ENCODE measurements at regions not wholly inside any gene's neighbourhood (a gene's known extent, or its start where the extent isn't known, plus 50 kb on each side); places are given as distances from the start of the nearest gene placed in this dataset.

DNA sequence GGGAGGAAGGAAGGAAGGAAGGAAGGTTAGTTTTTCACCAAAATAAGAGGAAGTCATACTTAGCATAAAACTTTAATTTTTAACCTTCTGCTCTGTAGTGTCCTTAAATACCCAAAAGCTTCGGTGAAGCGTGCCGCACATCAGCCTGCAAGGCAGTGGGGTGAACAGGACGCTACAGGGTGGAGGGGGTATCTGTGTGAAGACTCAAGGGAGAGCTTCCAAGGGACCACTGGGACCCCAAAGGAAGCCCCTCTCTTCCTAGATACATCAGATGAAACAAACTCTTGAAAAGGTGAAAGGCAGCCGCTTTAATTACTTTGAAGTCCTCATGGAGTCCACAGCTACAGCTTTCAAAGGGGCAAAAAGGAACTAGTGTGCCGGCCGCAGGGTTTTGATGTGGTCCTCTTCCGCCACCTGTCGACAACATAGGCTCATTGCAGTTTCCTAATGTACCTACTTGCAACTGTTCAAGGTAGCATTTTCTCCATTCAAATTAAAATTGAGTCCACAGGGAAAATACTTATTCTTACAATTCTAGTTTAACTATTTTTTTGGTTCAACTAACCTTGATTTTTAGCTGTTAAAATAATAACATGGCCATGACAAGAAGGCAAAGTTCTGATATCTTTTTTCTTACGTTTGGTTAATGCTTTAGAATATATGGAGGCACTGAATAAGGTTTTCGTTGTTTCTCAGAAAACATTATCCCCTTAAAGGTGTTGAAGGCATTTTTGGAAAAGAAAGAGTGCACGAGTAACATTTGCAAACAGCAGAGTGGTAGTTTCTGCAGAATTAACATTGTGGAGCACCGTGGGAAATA is 135.0 kb upstream of the RIPOR2 start:
- 37 to 43% (median 37%) methylated on average over 13 of the region's 13 CpGs for WGBS, 3 donors
- Histone ChIP-seq H3K36me3 (ENCODE audit: insufficient read depth in 1 of 2, low read depth in 1 of 2) (no peaks in the 10 kb centered on the region), H3K4me3 (no peak overlapping the region), H3K9me3 (no peaks in the 10 kb centered on the region), H3K27ac (no peak overlapping the region), H3K27me3 (ENCODE audit: insufficient read depth in 3 of 3, low read length in 2 of 3) (peaks cover 0 to 2% (median 0%) of the 10 kb centered on the region in 3 donors), H3K4me1 (no peaks in the 10 kb centered on the region)
- DNase-seq (peak; percentile 61 to 73), ATAC-seq (peak; percentile 82 to 87 (median 84))
- intact Hi-C loops (cut with DNase I) = loop anchor here (2.0 to 5.0 kb wide), 2 partner anchors 213 to 214 kb away; no protein-coding TSS in a partner anchor
- TF ChIP-seq, protein P1, sequence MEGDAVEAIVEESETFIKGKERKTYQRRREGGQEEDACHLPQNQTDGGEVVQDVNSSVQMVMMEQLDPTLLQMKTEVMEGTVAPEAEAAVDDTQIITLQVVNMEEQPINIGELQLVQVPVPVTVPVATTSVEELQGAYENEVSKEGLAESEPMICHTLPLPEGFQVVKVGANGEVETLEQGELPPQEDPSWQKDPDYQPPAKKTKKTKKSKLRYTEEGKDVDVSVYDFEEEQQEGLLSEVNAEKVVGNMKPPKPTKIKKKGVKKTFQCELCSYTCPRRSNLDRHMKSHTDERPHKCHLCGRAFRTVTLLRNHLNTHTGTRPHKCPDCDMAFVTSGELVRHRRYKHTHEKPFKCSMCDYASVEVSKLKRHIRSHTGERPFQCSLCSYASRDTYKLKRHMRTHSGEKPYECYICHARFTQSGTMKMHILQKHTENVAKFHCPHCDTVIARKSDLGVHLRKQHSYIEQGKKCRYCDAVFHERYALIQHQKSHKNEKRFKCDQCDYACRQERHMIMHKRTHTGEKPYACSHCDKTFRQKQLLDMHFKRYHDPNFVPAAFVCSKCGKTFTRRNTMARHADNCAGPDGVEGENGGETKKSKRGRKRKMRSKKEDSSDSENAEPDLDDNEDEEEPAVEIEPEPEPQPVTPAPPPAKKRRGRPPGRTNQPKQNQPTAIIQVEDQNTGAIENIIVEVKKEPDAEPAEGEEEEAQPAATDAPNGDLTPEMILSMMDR (IDR thresholded peaks at IDR 0.05) = peak; percentile 90

DNA sequence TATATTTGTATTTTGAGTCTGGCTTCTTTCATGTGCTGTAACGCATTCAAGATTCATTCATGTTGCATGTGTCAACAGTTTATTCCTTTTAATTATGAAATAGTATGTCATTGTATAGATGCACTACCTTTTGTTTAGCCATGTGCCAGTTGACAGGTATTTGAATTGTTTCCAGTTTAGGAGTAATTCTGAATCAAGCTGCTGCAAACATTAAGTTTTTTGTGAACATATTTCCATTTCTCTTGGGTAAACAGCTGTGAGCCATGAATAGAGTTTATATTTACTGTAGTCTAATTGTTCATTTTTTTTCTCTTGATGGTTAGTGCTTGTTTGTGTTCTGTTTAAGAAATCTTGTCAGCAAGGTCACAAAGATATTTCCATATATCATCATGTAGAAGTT is 142.4 kb upstream of the RIPOR2 start:
- intact Hi-C loops (cut with DNase I) = no loop called here

DNA sequence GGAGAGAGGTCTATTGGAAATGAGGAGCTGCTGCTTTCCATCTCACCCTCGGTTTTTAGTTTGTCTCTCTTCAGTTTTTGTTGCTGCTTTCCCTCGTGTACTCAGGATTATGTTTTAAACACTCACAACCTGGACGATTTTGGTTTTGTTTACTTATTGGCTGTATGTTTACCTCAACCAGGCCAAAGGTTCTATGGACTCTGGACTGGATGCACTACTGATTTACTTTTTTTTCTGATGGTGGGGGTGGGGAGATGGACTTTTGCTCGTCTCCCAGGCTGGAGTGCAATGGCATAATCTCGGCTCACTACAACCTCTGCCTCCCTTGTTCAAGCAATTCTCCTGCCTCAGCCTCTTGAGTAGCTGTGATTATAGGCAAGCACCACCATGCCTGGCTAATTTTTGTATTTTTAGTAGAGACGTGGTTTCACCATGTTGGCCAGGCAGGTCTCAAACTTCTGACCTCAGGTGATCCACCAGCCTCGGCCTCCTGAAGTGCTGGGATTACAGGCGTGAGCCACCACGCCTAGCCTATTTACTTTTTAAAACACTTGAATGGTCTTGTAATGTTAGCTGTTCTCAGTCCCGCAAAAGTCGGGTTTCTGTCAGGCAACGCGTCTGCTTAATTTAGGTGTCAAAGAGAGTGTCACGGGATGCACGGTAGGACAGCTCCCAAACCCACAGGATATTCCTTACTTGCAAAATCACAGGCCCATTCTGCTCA is 148.2 kb upstream of the RIPOR2 start:
- Histone ChIP-seq H3K4me1 (no peaks in the 10 kb centered on the region), H3K9me3 (no peaks in the 10 kb centered on the region), H3K27ac (no peak overlapping the region), H3K4me3 (no peak overlapping the region), H3K27me3 (ENCODE audit: insufficient read depth in 3 of 3, low read length in 2 of 3) (no peaks in the 10 kb centered on the region), H3K36me3 (ENCODE audit: insufficient read depth in 1 of 2, low read depth in 1 of 2) (peaks cover 0 to 9% of the 10 kb centered on the region in 2 donors)
- DNase-seq (no peak), ATAC-seq (no peak)
- 89 to 93% (median 89%) methylated on average over 15 of the region's 15 CpGs for WGBS, 3 donors
- intact Hi-C loops (cut with DNase I) = loop anchor here in 1 of 2 donors (10.0 kb wide), 1 partner anchor 901 kb away; no protein-coding TSS in a partner anchor
- TF ChIP-seq, protein P1 (IDR thresholded peaks at IDR 0.05) = no peak

More for the DNA sequence above, 142.4 kb upstream of the RIPOR2 start:
- H3K9me3 ChIP-seq = no peaks in the 10 kb centered on the region
- no peak overlapping the region for H3K4me3 ChIP-seq
- no peaks in the 10 kb centered on the region for H3K36me3 ChIP-seq (ENCODE audit: insufficient read depth in 1 of 2, low read depth in 1 of 2)
- 76 to 90% (median 87%) methylated on average over 1 of the region's 1 CpG for WGBS, 3 donors
- TF ChIP-seq, protein P1 (IDR thresholded peaks at IDR 0.05) = no peak
- ATAC-seq (no peak), DNase-seq (no peak)
- H3K4me1 ChIP-seq = no peaks in the 10 kb centered on the region
- H3K27ac ChIP-seq = no peak overlapping the region
- H3K27me3 ChIP-seq (ENCODE audit: insufficient read depth in 3 of 3, low read length in 2 of 3) = no peaks in the 10 kb centered on the region

DNA sequence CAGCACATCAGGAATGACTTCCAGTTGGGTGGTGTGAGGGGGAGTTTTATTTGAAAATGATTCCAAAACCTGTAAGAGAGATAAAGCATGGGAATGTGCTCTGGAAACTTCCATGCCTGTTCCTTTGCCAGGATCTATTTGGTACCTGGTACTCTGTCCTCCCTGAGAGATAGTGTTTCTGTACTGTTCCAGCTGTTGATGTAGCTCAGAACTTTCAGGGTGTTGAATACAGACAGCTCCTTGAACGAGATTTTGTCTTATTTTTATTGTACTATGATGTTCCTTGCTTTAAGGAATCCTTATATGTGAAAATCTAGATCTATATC is 148.7 kb upstream of the RIPOR2 start:
- Histone ChIP-seq H3K4me3 (no peak overlapping the region), H3K9me3 (no peaks in the 10 kb centered on the region), H3K4me1 (no peaks in the 10 kb centered on the region), H3K27me3 (ENCODE audit: insufficient read depth in 3 of 3, low read length in 2 of 3) (peaks cover 0 to 2% (median 0%) of the 10 kb centered on the region in 3 donors), H3K36me3 (ENCODE audit: insufficient read depth in 1 of 2, low read depth in 1 of 2) (peaks cover 0 to 9% of the 10 kb centered on the region in 2 donors), H3K27ac (no peak overlapping the region)
- DNase-seq (no peak), ATAC-seq (no peak)
- intact Hi-C loops (cut with DNase I) = loop anchor here in 1 of 2 donors (10.0 kb wide), 1 partner anchor 900 kb away; no protein-coding TSS in a partner anchor
- TF ChIP-seq, protein P1 (IDR thresholded peaks at IDR 0.05) = no peak
- 55 to 71% (median 56%) methylated on average over 1 of the region's 1 CpG for WGBS, 3 donors
